ENCODE measurements at regions not wholly inside any gene's neighbourhood (a gene's known extent, or its start where the extent isn't known, plus 50 kb on each side); places are given as distances from the start of the nearest gene placed in this dataset.

DNA sequence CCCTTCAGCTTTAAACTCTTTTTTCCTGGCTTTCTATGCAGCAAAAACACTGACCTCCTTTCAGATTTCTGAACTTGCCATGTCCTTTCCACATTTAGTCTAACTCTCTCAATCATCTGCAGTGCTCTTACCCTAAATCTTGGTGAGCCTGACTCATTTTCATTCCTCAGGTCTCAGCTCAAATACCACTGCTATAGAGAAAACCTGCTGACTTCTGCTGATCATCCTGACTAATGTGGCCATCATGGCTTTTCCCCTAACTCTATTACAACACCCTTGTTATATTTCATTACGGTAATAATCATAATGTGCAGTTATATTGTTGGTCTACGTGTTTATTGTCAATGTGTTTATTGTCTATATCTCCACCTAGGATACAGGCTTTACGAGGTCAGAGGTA is 207.3 kb upstream of the OR4E1 start:
- peaks cover 72% of the 10 kb centered on the region for H3K27me3 Mint-ChIP-seq (ENCODE audit: unreplicated experiment)
- DNase-seq = no peak

DNA sequence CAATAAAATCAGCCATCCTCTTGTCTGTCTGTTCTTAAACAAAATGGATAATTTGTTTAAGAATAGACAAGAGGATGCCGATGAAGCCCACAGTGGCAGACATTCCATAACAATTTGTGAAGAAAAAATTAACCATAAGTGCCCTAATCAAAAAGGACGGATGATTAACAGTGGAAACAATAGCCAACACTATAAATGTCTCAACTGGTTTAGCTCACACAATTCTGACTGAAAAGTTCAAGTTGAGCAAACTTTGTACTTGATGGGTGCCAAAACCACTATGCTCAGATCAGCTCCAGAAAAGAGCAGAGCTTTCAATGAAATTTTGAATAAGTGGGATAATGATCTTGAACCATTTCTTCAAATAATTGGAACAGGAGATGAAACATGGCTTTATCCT is 202.2 kb upstream of the OR4E1 start:
- intact Hi-C loops (cut with micrococcal nuclease; ENCODE audit: unreplicated experiment) = no loop called here
- TF ChIP-seq, protein P1, sequence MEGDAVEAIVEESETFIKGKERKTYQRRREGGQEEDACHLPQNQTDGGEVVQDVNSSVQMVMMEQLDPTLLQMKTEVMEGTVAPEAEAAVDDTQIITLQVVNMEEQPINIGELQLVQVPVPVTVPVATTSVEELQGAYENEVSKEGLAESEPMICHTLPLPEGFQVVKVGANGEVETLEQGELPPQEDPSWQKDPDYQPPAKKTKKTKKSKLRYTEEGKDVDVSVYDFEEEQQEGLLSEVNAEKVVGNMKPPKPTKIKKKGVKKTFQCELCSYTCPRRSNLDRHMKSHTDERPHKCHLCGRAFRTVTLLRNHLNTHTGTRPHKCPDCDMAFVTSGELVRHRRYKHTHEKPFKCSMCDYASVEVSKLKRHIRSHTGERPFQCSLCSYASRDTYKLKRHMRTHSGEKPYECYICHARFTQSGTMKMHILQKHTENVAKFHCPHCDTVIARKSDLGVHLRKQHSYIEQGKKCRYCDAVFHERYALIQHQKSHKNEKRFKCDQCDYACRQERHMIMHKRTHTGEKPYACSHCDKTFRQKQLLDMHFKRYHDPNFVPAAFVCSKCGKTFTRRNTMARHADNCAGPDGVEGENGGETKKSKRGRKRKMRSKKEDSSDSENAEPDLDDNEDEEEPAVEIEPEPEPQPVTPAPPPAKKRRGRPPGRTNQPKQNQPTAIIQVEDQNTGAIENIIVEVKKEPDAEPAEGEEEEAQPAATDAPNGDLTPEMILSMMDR (IDR thresholded peaks at IDR 0.05; ENCODE audit: unreplicated experiment) = no peak
- Mint-ChIP-seq H3K9me3 (ENCODE audit: low read depth, unreplicated experiment) (no peaks in the 10 kb centered on the region), H3K36me3 (ENCODE audit: insufficient read depth, unreplicated experiment) (no peaks in the 10 kb centered on the region), H3K4me1 (ENCODE audit: low read depth, unreplicated experiment) (no peaks in the 10 kb centered on the region), H3K27ac (ENCODE audit: unreplicated experiment) (no peak overlapping the region), H3K27me3 (ENCODE audit: unreplicated experiment) (peaks cover 65% of the 10 kb centered on the region), H3K4me3 (ENCODE audit: low read depth, unreplicated experiment) (no peak overlapping the region)
- no TSS peak for BruUV-seq (replicated peaks)
- DNase-seq = no peak
- CTCF ChIA-PET = no interaction called here

More for the DNA sequence above, 207.3 kb upstream of the OR4E1 start:
- intact Hi-C loops (cut with micrococcal nuclease; ENCODE audit: unreplicated experiment) = no loop called here
- no TSS peak for BruUV-seq (replicated peaks)
- Mint-ChIP-seq H3K27ac (ENCODE audit: unreplicated experiment) (no peak overlapping the region), H3K9me3 (ENCODE audit: low read depth, unreplicated experiment) (no peaks in the 10 kb centered on the region), H3K4me3 (ENCODE audit: low read depth, unreplicated experiment) (no peak overlapping the region), H3K36me3 (ENCODE audit: insufficient read depth, unreplicated experiment) (no peaks in the 10 kb centered on the region), H3K4me1 (ENCODE audit: low read depth, unreplicated experiment) (no peaks in the 10 kb centered on the region)
- TF ChIP-seq, protein P1 (IDR thresholded peaks at IDR 0.05; ENCODE audit: unreplicated experiment) = no peak
- CTCF ChIA-PET = no interaction called here

DNA sequence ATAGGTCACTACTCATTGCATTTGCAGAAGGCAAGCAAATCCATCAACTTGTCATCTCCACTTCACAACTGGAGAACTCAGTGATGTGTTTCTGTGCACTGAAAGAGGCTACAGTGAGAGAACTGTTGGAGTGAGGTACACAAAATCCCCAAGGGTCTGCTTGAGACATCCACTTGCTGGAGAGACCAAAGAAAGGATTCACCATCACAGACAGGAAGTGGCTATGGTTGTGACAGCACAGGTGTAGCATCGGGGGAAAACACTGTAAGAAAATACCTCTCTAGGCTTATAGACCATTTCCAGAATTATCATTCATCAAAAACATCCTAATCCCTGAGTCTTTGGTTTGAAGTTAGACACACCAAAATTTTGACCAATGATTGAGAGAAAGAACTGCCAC is 201.3 kb upstream of the OR4E1 start:
- no peak overlapping the region for H3K4me3 Mint-ChIP-seq (ENCODE audit: low read depth, unreplicated experiment)
- no peak for DNase-seq
- CTCF ChIA-PET = no interaction called here
- peaks cover 72% of the 10 kb centered on the region for H3K27me3 Mint-ChIP-seq (ENCODE audit: unreplicated experiment)
- intact Hi-C loops (cut with micrococcal nuclease; ENCODE audit: unreplicated experiment) = no loop called here
- H3K36me3 Mint-ChIP-seq (ENCODE audit: insufficient read depth, unreplicated experiment) = no peaks in the 10 kb centered on the region
- TF ChIP-seq, protein P1 (IDR thresholded peaks at IDR 0.05; ENCODE audit: unreplicated experiment) = no peak
- H3K9me3 Mint-ChIP-seq (ENCODE audit: low read depth, unreplicated experiment) = no peaks in the 10 kb centered on the region
- no peaks in the 10 kb centered on the region for H3K4me1 Mint-ChIP-seq (ENCODE audit: low read depth, unreplicated experiment)
- no peak overlapping the region for H3K27ac Mint-ChIP-seq (ENCODE audit: unreplicated experiment)
- BruUV-seq (replicated peaks) = no TSS peak

DNA sequence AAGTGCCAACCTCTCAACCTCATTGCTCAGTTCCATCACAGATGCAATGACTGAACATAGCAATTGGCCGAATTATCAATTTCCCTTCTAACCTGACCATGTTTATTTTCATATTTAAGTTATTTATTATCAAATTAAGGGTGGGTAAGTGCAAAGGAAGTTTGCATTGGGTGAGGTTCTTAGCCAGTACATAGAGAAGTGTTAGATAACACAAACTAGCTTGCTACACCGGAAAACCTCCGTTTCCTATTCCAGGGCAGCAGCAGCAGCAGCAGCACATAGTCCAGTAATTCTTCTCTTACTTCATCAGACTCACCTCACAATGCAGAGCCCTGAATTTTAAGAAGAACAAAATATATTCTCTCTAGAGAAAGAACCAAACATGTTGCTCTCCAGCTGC is 200.5 kb upstream of the OR4E1 start:
- CTCF ChIA-PET = no interaction called here
- H3K36me3 Mint-ChIP-seq (ENCODE audit: insufficient read depth, unreplicated experiment) = no peaks in the 10 kb centered on the region
- no peak for DNase-seq
- peaks cover 77% of the 10 kb centered on the region for H3K27me3 Mint-ChIP-seq (ENCODE audit: unreplicated experiment)
- TF ChIP-seq, protein P1 (IDR thresholded peaks at IDR 0.05; ENCODE audit: unreplicated experiment) = no peak
- H3K4me3 Mint-ChIP-seq (ENCODE audit: low read depth, unreplicated experiment) = no peak overlapping the region
- intact Hi-C loops (cut with micrococcal nuclease; ENCODE audit: unreplicated experiment) = no loop called here
- no peak overlapping the region for H3K27ac Mint-ChIP-seq (ENCODE audit: unreplicated experiment)
- no peaks in the 10 kb centered on the region for H3K4me1 Mint-ChIP-seq (ENCODE audit: low read depth, unreplicated experiment)
- no peaks in the 10 kb centered on the region for H3K9me3 Mint-ChIP-seq (ENCODE audit: low read depth, unreplicated experiment)
- no TSS peak for BruUV-seq (replicated peaks)

Data from Calu3 (cell line).